ENCODE measurements at regions not wholly inside any gene's neighbourhood (a gene's known extent, or its start where the extent isn't known, plus 50 kb on each side); places are given as distances from the start of the nearest gene placed in this dataset.
"Not testable (repeated sequence)": the region's sequence is repeated elsewhere in the genome, so short reads cannot be mapped to it uniquely, and the experiment has no call there.

GRCh38 chr3:10667901-10668476, 148.0 kb upstream of the SLC6A11 start:
- DNase-seq: no peak

- no peak for DNase-seq
Measured at GRCh38 chr3:10669490-10670048, 146.5 kb upstream of the SLC6A11 start.

DNA sequence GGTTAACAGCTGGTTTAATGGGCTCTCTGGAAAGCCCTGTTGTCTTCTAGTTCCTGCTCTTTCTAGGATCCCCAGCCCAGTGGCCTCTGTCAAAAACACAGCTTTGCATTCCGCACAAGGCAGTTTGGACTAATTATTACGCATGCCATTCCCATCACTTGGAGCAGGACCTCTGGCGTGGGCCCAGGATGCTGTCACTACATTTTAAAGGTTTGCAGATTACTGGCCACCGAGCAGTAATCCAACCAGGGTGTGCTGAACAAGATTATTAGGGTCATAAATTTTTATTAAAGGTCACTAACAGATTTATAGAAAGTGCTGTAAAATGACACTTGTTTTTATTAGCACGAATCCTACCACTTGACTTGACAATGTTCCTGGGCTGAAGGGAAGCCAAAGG, 143.6 kb upstream of the SLC6A11 start:
- DNase-seq: no peak

GRCh38 chr3:10674578-10674977, 141.4 kb upstream of the SLC6A11 start:
- no peak for DNase-seq

GRCh38 chr3:10676905-10677304, 139.1 kb upstream of the SLC6A11 start:
- no peak for DNase-seq

DNA sequence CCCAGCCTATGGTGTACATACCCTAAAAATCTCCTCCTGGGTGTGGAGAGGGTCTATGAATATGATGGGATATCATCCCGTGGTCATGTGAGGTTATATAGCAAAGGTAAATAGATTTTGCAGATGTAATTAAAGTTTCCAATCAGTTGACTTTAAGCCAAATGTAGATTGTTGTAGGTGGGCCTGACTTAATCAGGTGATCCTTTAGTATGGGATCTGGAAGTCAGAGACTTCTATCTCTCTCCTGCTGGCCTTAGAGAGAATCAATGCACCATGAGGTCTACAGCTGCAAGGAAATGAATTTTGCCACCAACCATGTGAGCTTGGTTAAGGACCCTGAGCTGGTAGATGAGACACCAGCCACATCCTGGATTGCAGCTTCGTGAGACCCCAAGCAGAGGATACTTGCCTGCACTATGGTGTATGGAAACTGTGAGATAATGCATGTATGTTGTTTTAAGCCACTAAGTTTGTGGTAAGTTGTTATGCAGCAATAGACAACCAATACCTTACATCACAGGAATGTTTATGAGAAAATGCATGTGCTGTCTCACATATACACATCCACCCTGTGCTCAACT, 137.1 kb upstream of the SLC6A11 start:
- no peak for DNase-seq

DNA sequence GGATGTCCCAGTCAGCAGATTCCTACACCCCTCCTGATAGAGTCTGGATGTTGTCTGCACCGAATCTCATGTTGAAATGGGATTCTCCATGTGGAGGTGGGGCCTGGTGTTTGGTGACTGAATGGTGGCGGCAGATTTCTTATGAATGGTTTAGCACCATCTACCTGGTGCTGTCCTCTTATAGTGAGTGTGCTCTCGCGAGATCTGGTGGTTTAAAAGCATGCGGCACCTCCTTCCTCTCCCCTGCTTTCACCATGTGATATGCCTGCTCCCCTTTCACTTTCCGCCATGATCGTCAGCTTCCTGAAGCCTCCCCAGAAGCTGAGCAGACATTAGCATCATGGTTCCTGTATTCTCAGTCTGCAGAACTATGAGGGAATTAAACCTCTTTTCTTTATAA, 135.2 kb upstream of the SLC6A11 start:
- DNase-seq: no peak

DNA sequence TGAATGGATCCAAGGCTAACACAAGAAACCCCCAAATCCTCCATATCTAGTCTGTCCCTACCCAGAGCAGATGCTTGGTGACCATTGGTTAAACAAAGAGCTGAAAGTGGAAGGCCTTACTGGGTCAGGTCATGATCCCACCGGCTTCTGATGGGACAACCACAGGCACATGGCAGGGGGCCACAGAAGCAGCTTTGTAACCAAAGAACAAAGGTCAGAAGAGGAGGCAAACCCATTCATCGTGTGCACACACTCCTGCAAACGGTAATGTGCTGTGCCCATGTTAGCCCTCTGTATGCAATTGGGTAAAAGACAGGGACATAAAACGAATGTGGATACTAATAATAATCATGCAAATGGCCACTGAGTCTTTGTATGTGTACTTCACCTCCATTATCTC, 133.3 kb upstream of the SLC6A11 start:
- no peak for DNase-seq

DNA sequence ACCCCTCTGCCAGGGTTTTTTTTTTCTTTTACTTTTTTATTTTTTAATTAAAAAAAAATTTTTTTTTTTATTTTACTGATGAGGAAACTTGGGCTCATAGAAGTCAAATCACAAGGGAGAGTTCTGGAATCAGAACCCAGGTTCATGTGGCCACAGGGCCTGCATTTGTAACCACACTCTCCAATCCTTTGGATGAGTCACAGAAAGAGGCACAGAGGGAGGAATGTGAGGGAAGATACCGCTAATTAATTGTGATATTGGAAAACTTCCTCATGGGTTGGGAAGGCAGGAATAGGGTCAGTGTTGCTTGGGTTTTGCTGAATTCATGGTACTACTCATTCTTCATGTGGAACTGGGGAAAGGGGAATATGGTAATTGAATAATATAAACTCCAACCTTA, 132.9 kb upstream of the SLC6A11 start:
- no peak for DNase-seq

- no peak for DNase-seq
Measured at GRCh38 chr3:10688126-10688525, 127.9 kb upstream of the SLC6A11 start.

DNA sequence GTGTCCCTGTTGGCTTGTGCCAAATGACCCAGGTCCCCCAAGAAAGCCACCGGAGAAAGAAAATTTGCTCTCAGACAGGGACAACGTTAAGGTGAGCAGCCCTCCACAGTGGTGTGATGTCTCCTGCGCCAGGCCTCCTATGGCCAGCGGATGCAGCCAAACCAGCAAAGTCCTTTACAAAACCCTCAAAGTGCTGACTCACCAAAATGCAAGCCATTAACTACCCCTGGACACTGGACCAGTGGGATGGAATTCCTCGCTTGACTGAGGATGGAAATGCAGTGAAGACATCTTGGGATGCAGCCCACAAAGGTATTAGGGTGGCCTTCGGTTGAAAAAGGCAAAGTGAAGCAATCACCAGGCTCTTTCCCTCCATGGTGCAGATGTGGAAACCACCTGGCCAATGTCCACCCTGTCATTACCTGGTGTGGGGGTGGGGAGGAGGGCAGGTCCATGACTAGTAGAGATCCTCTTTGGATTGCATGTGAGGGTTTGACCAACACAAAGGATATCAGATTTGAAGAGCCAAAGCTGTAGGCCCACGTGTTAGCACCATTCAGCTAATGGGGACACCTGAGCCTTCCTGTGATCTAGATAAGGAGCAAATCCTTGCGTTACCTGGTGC, 127.4 kb upstream of the SLC6A11 start:
- DNase-seq: no peak

- no peak for DNase-seq
Measured at GRCh38 chr3:10692039-10692622, 123.9 kb upstream of the SLC6A11 start.

DNA sequence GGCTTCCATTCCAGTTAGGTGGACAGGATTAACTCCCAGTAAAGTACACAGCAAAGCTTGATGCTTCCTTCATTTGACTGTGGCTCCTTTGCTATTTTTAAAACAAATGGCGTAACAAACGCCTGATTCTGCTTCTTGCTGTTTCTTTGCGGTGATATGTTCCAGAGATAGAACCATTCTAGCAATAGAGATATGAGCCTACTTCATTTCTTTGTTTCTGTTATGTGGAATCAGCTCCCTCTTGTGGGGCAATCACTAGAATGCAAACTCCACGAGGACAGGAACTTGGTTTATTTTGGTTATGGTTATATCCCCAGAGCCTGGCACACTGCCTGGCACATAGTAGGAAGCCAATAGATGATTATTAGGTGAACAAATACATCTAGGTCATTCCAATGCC, 122.6 kb upstream of the SLC6A11 start:
- no peak for DNase-seq

DNA sequence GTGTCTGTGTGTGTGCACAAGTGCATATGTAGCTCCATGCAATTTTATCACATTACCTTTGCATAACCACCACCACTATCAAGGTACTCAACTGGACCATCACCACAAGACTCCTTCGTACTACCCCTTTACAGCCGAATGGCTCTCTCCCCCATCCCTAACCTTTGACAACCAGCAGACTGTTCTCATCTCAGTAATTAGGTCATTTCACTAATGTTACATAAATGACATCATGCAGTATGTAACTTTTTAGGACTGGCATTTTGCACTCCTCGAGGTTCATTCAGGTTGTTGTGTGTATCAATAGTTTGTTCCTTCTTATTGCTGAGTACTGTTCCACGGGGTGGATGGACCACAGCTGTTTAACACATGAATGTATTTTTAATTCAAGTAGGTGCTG, 121.8 kb upstream of the SLC6A11 start:
- no peak for DNase-seq

GRCh38 chr3:10695186-10695585, 120.8 kb upstream of the SLC6A11 start:
- DNase-seq: not testable (repeated sequence)

- DNase-seq: no peak
Measured at GRCh38 chr3:10695595-10696285, 120.3 kb upstream of the SLC6A11 start.

GRCh38 chr3:10697918-10698317, 118.1 kb upstream of the SLC6A11 start:
- no peak for DNase-seq

DNA sequence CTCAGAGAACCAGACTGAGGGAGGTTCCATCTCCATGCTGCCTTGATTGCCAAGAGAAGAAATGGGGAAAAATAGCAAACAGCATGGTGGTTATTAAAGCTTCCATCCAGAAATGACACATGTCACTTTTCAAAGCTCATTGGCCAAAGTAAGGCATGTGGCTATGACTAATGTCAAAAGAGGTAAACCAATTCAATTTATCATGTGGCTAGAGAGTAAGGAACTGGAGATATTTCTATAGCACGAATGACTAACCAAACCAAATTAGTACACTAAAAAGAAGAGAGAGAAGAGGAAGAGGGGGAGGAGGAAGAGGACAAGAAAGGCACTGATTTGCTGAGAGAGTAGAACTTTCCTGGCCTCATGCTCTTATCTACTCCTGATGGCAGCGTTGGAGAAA, 115.2 kb upstream of the SLC6A11 start:
- DNase-seq: no peak

DNA sequence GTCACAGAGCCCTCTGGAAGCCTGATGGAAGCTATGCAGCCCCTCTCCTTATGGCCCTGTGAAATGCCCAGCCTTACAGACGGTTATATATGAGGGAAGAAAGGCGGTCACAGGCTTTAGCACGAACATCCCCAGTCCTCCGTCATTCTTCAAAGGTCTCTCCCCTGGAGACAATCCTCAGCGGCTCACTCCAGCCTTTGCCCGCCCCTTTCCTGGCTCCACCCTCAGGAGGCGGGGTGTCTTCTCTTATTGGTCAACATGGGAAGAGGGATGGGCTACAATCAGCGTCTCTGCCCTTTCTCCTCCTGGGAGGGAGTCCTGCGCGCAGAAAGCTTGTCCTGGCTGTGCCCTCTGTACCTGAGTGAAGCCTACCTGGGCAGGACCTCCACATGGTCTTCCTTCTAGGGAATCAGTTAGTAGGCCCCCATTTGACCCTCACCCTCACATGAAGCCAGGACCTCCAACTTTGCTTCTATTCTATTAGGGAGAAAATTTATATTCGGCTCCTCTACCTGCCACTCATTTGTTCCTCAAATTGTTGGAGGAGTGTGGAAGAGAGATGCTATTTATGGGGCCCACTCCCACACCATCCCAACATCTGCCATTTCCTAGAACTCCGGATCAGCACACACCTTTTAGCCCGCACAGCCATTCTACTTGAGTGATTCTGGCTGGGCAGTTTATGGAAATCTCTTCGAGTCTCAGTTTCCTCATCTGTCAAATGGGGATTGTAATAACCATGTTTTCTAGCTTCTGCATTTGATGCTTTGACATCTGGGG, 112.9 kb upstream of the SLC6A11 start:
- peak; percentile 9 for DNase-seq

GRCh38 chr3:10703875-10704274, 112.2 kb upstream of the SLC6A11 start:
- no peak for DNase-seq

- DNase-seq: no peak
Measured at GRCh38 chr3:10706156-10706739, 109.8 kb upstream of the SLC6A11 start.

GRCh38 chr3:10706740-10707399, 109.2 kb upstream of the SLC6A11 start:
- no peak for DNase-seq
